GM12878 (cell line): ENCODE measurements at regions not wholly inside any gene's neighbourhood (a gene's known extent, or its start where the extent isn't known, plus 50 kb on each side); places are given as distances from the start of the nearest gene placed in this dataset.

ENCODE experiments used
- ATF3 ChIP-seq: IDR thresholded peaks from 2 replicates; pipeline ENCODE4 v1.6.1; 2011; ENCODE audit warnings: low read depth, mild to moderate bottlenecking, low read length, moderate library complexity, borderline replicate concordance; ENCODE audit errors: extremely low read depth
- BCLAF1 ChIP-seq: fragments of 450-650 bp; IDR thresholded peaks from 2 replicates; pipeline ENCODE4 v1.6.1; 2017; ENCODE audit warnings: antibody characterized with exemption, mild to moderate bottlenecking, moderate library complexity
- CBX3 ChIP-seq: fragments of 200-600 bp; sonication (generic); IDR thresholded peaks from 2 replicates; pipeline ENCODE4 v1.6.1; 2016; ENCODE audit warnings: low read depth, borderline replicate concordance
- CEBPZ ChIP-seq: fragments of 150-350 bp; IDR thresholded peaks from 2 replicates; pipeline ENCODE4 v1.6.1; 2016; ENCODE audit warnings: low read depth, low read length
- ETV6 ChIP-seq, 2 experiments: fragments of 450-650 bp in 1 of 2; IDR thresholded peaks in 1 of 2; conservative IDR thresholded peaks in 1 of 2; 2 replicates each; pipeline ENCODE4 v1.6.1; 2014; ENCODE audit warnings: antibody characterized with exemption in 1 of 2, borderline replicate concordance in 1 of 2, low read depth in 1 of 2, mild to moderate bottlenecking in 1 of 2, moderate library complexity in 1 of 2
- FOS ChIP-seq: IDR thresholded peaks from 3 replicates; pipeline ENCODE4 v1.6.1; 2011; ENCODE audit warnings: borderline replicate concordance; ENCODE audit not compliant: insufficient read length; ENCODE audit errors: extremely low read depth
- GABPA ChIP-seq: IDR thresholded peaks from 2 replicates; pipeline ENCODE4 v1.6.1; 2014; ENCODE audit warnings: antibody characterized with exemption, low read depth, mild to moderate bottlenecking, inconsistent platforms
- IRF4 ChIP-seq: IDR thresholded peaks from 2 replicates; pipeline ENCODE4 v1.6.1; 2011; ENCODE audit warnings: low read depth, low read length
- JUND ChIP-seq: IDR thresholded peaks from 2 replicates; pipeline ENCODE4 v1.6.1; 2012; ENCODE audit warnings: low read depth, mild to moderate bottlenecking, low read length, improper control_type of control experiment, moderate library complexity
- MTA3 ChIP-seq: IDR thresholded peaks from 2 replicates; pipeline ENCODE4 v1.6.1; 2012; ENCODE audit warnings: low read length, inconsistent platforms, borderline replicate concordance
- NFIC ChIP-seq: IDR thresholded peaks from 2 replicates; pipeline ENCODE4 v1.6.1; 2012; ENCODE audit warnings: low read depth, mild to moderate bottlenecking, inconsistent platforms, low read length, moderate library complexity
- RCOR1 ChIP-seq: conservative IDR thresholded peaks from 2 replicates; pipeline ENCODE4 v1.6.1; 2012; ENCODE audit warnings: low read depth, low read length, improper control_type of control experiment
- SIN3A ChIP-seq: IDR thresholded peaks from 2 replicates; pipeline ENCODE4 v1.6.1; 2012; ENCODE audit warnings: low read depth, low read length, improper control_type of control experiment
- STAT3 ChIP-seq: IDR thresholded peaks from 2 replicates; pipeline ENCODE4 v1.6.1; 2011; ENCODE audit warnings: low read depth, low read length, improper control_type of control experiment
- TARDBP ChIP-seq: IDR thresholded peaks from 2 replicates; pipeline ENCODE4 v1.6.1; 2016; ENCODE audit warnings: borderline replicate concordance
- TCF7 ChIP-seq: IDR thresholded peaks from 2 replicates; pipeline ENCODE4 v1.6.1; 2014; ENCODE audit warnings: antibody characterized with exemption, borderline replicate concordance
- YY1 ChIP-seq: IDR thresholded peaks from 2 replicates; pipeline ENCODE4 v1.6.1; 2011; ENCODE audit warnings: low read depth, mild to moderate bottlenecking, low read length
- ZNF217 ChIP-seq: fragments of 450-650 bp; IDR thresholded peaks from 2 replicates; pipeline ENCODE4 v1.6.1; 2017; ENCODE audit warnings: antibody characterized with exemption, mild to moderate bottlenecking
- ZNF24 ChIP-seq: fragments of 450-650 bp; IDR thresholded peaks from 2 replicates; pipeline ENCODE4 v1.6.1; 2017; ENCODE audit warnings: antibody characterized with exemption, mild to moderate bottlenecking
- ZNF687 ChIP-seq: fragments of 450-650 bp; IDR thresholded peaks from 2 replicates; pipeline ENCODE4 v1.6.1; 2017; ENCODE audit warnings: mild to moderate bottlenecking, moderate library complexity

- TF ChIP-seq ZNF217: peak; percentile 98
- TF ChIP-seq TCF7: peak; percentile 74; the same call in 1 of the 2 replicates
- TF ChIP-seq MTA3: peak; percentile 99
- TF ChIP-seq SIN3A: no peak
- peak; percentile 63 for TF ChIP-seq GABPA
- no peak for TF ChIP-seq FOS
- TF ChIP-seq ZNF687: no peak
- TF ChIP-seq YY1: no peak
- no peak for TF ChIP-seq RCOR1
- TF ChIP-seq ATF3: no peak
- TF ChIP-seq NFIC: peak; percentile 100
- peak; percentile 97 for TF ChIP-seq IRF4
- no peak for TF ChIP-seq CEBPZ
- TF ChIP-seq TARDBP: no peak
- no peak for TF ChIP-seq BCLAF1
- peak; percentile 84 for TF ChIP-seq JUND
- TF ChIP-seq STAT3: peak; percentile 59; the same call in 1 of the 2 replicates
- no peak for TF ChIP-seq CBX3
- no peak for TF ChIP-seq ZNF24
- peak in 1 of 2 experiments; percentile 61; a peak in 1 of 4 replicates for TF ChIP-seq ETV6 (conservative IDR thresholded peaks at IDR 0.05 in 1 of 2, IDR thresholded peaks at IDR 0.05 in 1 of 2; ENCODE audit: borderline replicate concordance in 1 of 2, low read depth in 1 of 2)
These were observed 221.3 kb upstream of the ITGA4 start (continued) for GRCh38 chr2:181235683-181236459.
